ENCODE measurements at regions not wholly inside any gene's neighbourhood (a gene's known extent, or its start where the extent isn't known, plus 50 kb on each side); places are given as distances from the start of the nearest gene placed in this dataset.

- TF ChIP-seq POLR2AphosphoS5 (IDR thresholded peaks at IDR 0.05) (no peak), POLR2A (IDR thresholded peaks at IDR 0.05) (no peak), EP300 (IDR thresholded peaks at IDR 0.05; ENCODE audit: low read depth) (no peak)
- TF ChIP-seq, protein P1, sequence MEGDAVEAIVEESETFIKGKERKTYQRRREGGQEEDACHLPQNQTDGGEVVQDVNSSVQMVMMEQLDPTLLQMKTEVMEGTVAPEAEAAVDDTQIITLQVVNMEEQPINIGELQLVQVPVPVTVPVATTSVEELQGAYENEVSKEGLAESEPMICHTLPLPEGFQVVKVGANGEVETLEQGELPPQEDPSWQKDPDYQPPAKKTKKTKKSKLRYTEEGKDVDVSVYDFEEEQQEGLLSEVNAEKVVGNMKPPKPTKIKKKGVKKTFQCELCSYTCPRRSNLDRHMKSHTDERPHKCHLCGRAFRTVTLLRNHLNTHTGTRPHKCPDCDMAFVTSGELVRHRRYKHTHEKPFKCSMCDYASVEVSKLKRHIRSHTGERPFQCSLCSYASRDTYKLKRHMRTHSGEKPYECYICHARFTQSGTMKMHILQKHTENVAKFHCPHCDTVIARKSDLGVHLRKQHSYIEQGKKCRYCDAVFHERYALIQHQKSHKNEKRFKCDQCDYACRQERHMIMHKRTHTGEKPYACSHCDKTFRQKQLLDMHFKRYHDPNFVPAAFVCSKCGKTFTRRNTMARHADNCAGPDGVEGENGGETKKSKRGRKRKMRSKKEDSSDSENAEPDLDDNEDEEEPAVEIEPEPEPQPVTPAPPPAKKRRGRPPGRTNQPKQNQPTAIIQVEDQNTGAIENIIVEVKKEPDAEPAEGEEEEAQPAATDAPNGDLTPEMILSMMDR (IDR thresholded peaks at IDR 0.05): no peak
These were observed 422.4 kb downstream of the NPIPA8 start for GRCh38 chr16:17914168-17914567.
